HepG2 (cell line): ENCODE measurements at regions not wholly inside any gene's neighbourhood (a gene's known extent, or its start where the extent isn't known, plus 50 kb on each side); places are given as distances from the start of the nearest gene placed in this dataset.
A peak's percentile ranks its signal among the peaks of the same experiment; 100 is the strongest.

Source experiments
- CBX1 ChIP-seq: IDR thresholded peaks from one replicate; pipeline ENCODE4 v1.6.1; 2016; ENCODE audit warnings: antibody characterized with exemption, low read depth
- CEBPB ChIP-seq: IDR thresholded peaks from 2 replicates; pipeline ENCODE4 v1.6.1; 2011; ENCODE audit warnings: low read depth, low read length, improper control_type of control experiment, borderline replicate concordance
- CREM ChIP-seq, 2 experiments: sonication (generic) in 1 of 2; formaldehyde crosslinking in 1 of 2; IDR thresholded peaks; 2 replicates each; pipeline versions ENCODE4 v1.4.0 to v1.6.1; 2016 to 2020; ENCODE audit warnings: antibody characterized with exemption in 1 of 2, mild to moderate bottlenecking in 1 of 2, missing genetic modification reagents in 1 of 2
- ELF1 ChIP-seq: sonication (generic); formaldehyde crosslinking; IDR thresholded peaks from 2 replicates; pipeline ENCODE4 v1.4.0; 2020; ENCODE audit warnings: missing genetic modification reagents
- ELF3 ChIP-seq: IDR thresholded peaks from 2 replicates; pipeline ENCODE4 v1.6.1; 2016; ENCODE audit warnings: missing genetic modification reagents, missing compliant biosample characterization
- EP300 ChIP-seq, 3 experiments: sonication (generic) in 1 of 3; formaldehyde crosslinking in 1 of 3; IDR thresholded peaks; 2 replicates each; pipeline versions ENCODE4 v1.5.1 to v1.6.1; 2011 to 2020; ENCODE audit warnings: low read depth in 2 of 3, low read length in 2 of 3, borderline replicate concordance in 1 of 3, improper control_type of control experiment in 1 of 3, mild to moderate bottlenecking in 1 of 3, missing genetic modification reagents in 1 of 3, moderate library complexity in 1 of 3
- HNF4A ChIP-seq: sonication (generic); formaldehyde crosslinking; IDR thresholded peaks from 2 replicates; pipeline ENCODE4 v1.4.0; 2020; ENCODE audit warnings: missing genetic modification reagents
- NFIC ChIP-seq: IDR thresholded peaks from 2 replicates; pipeline ENCODE4 v1.6.1; 2012; ENCODE audit warnings: mild to moderate bottlenecking, low read length, inconsistent platforms
- POGZ ChIP-seq: sonication (generic); formaldehyde crosslinking; IDR thresholded peaks from 2 replicates; pipeline ENCODE4 v1.4.0; 2020; ENCODE audit warnings: mild to moderate bottlenecking, missing genetic modification reagents
- SP1 ChIP-seq, 2 experiments: fragments of 450-650 bp in 1 of 2; sonication (generic) in 1 of 2; formaldehyde crosslinking in 1 of 2; IDR thresholded peaks; 2 replicates each; pipeline versions ENCODE4 v1.4.0 to v1.6.1; 2016 to 2020; ENCODE audit warnings: missing genetic modification reagents in 1 of 2
- TGIF2 ChIP-seq: IDR thresholded peaks from 2 replicates; pipeline ENCODE4 v1.6.1; 2016; ENCODE audit warnings: control low read depth, missing compliant biosample characterization
- ZNF124 ChIP-seq: sonication (generic); formaldehyde crosslinking; IDR thresholded peaks from 2 replicates; pipeline ENCODE4 v1.4.0; 2020; ENCODE audit warnings: missing genetic modification reagents
- ZNF430 ChIP-seq: sonication (generic); formaldehyde crosslinking; IDR thresholded peaks from 2 replicates; pipeline ENCODE4 v1.9.0; 2021; ENCODE audit warnings: mild to moderate bottlenecking, missing genetic modification reagents
- TF ChIP-seq, protein P1 (sequence below): sonication (generic); formaldehyde crosslinking; IDR thresholded peaks from 2 replicates; pipeline ENCODE4 v1.9.0; 2021; ENCODE audit warnings: missing genetic modification reagents, mild to moderate bottlenecking, borderline replicate concordance
- TF ChIP-seq, protein P2 (sequence below): sonication (generic); formaldehyde crosslinking; IDR thresholded peaks from 2 replicates; pipeline ENCODE4 v1.8.0; 2022; ENCODE audit warnings: mild to moderate bottlenecking, missing genetic modification reagents; ENCODE audit not compliant: insufficient replicate concordance
- TF ChIP-seq, protein P3 (sequence below): sonication (generic); formaldehyde crosslinking; IDR thresholded peaks from 2 replicates; pipeline ENCODE4 v1.4.0; 2020; ENCODE audit warnings: missing genetic modification reagents
- TF ChIP-seq, protein P4 (sequence below): sonication (generic); formaldehyde crosslinking; IDR thresholded peaks from 2 replicates; pipeline ENCODE4 v1.9.0; 2021; ENCODE audit warnings: missing genetic modification reagents, borderline replicate concordance
- TF ChIP-seq, protein P5 (sequence below): sonication (generic); formaldehyde crosslinking; IDR thresholded peaks from 2 replicates; pipeline ENCODE4 v1.5.0; 2020; ENCODE audit warnings: missing genetic modification reagents, mild to moderate bottlenecking, borderline replicate concordance
- TF ChIP-seq, protein P6 (sequence below): sonication (generic); formaldehyde crosslinking; IDR thresholded peaks from 2 replicates; pipeline ENCODE4 v1.4.0; 2020; ENCODE audit warnings: missing genetic modification reagents, borderline replicate concordance

DNA sequence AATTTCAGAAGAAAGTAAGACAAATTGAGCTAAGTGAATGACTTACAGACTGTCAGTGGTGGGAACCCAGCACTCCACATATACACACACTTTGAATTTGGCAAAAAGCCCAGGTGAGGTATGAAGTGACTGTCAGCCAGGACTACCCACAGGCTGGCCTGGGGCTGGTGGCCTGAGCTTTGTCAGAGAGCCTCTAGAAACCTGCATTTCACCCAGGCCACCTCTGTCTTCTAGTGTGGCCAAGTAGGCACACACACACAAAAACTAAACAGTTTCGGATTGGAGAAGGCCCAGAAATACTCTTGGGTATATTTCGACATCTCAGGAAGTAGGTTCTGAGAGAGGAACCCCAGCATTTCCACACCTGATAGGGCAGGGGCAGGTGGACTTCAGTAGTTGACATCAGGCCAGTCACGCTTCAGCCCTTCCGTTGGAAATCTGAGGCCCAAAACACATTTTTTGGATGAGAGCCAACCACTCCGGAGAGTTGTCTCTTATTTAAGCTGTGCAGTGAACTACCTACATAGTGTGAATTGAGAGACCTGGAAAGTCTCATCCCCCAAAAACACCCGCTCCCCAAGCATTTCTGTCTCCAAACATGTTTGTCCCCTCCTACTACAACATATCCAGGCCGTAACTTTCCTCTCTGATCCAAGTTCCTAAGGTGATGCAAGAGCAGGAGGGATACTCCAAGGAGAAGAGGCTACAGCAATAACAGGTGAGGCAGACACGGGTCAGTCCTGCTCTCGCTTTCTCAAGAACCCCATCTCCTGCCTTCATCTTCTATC is 167.2 kb upstream of the PROX1 start (continued):
- TF ChIP-seq, protein P1, sequence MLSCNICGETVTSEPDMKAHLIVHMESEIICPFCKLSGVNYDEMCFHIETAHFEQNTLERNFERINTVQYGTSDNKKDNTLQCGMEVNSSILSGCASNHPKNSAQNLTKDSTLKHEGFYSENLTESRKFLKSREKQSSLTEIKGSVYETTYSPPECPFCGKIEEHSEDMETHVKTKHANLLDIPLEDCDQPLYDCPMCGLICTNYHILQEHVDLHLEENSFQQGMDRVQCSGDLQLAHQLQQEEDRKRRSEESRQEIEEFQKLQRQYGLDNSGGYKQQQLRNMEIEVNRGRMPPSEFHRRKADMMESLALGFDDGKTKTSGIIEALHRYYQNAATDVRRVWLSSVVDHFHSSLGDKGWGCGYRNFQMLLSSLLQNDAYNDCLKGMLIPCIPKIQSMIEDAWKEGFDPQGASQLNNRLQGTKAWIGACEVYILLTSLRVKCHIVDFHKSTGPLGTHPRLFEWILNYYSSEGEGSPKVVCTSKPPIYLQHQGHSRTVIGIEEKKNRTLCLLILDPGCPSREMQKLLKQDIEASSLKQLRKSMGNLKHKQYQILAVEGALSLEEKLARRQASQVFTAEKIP = no peak
- no peak for TF ChIP-seq HNF4A (CRISPR knock-in tag)
- peak; percentile 47; the same call in 1 of the 2 replicates for TF ChIP-seq TGIF2
- TF ChIP-seq, protein P2, sequence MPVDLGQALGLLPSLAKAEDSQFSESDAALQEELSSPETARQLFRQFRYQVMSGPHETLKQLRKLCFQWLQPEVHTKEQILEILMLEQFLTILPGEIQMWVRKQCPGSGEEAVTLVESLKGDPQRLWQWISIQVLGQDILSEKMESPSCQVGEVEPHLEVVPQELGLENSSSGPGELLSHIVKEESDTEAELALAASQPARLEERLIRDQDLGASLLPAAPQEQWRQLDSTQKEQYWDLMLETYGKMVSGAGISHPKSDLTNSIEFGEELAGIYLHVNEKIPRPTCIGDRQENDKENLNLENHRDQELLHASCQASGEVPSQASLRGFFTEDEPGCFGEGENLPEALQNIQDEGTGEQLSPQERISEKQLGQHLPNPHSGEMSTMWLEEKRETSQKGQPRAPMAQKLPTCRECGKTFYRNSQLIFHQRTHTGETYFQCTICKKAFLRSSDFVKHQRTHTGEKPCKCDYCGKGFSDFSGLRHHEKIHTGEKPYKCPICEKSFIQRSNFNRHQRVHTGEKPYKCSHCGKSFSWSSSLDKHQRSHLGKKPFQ (CRISPR knock-in tag) = no peak
- TF ChIP-seq ELF3 (CRISPR knock-in tag) = peak; percentile 15; the same call in 1 of the 2 replicates
- peak; percentile 12; the same call in 1 of the 2 replicates for TF ChIP-seq CREM (IDR thresholded peaks at IDR 0.05)
- no peak for TF ChIP-seq CREM (CRISPR knock-in tag; IDR thresholded peaks at IDR 0.05)
- TF ChIP-seq NFIC = 0 out of 2 replicates have a peak, but pooled peaks have one; percentile 56
- TF ChIP-seq, protein P3, sequence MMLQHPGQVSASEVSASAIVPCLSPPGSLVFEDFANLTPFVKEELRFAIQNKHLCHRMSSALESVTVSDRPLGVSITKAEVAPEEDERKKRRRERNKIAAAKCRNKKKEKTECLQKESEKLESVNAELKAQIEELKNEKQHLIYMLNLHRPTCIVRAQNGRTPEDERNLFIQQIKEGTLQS = no peak
- TF ChIP-seq CBX1 = peak; percentile 11
- TF ChIP-seq, protein P4, sequence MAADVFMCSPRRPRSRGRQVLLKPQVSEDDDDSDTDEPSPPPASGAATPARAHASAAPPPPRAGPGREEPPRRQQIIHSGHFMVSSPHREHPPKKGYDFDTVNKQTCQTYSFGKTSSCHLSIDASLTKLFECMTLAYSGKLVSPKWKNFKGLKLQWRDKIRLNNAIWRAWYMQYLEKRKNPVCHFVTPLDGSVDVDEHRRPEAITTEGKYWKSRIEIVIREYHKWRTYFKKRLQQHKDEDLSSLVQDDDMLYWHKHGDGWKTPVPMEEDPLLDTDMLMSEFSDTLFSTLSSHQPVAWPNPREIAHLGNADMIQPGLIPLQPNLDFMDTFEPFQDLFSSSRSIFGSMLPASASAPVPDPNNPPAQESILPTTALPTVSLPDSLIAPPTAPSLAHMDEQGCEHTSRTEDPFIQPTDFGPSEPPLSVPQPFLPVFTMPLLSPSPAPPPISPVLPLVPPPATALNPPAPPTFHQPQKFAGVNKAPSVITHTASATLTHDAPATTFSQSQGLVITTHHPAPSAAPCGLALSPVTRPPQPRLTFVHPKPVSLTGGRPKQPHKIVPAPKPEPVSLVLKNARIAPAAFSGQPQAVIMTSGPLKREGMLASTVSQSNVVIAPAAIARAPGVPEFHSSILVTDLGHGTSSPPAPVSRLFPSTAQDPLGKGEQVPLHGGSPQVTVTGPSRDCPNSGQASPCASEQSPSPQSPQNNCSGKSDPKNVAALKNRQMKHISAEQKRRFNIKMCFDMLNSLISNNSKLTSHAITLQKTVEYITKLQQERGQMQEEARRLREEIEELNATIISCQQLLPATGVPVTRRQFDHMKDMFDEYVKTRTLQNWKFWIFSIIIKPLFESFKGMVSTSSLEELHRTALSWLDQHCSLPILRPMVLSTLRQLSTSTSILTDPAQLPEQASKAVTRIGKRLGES (CRISPR knock-in tag) = no peak
- TF ChIP-seq ZNF124 = no peak
- peak; percentile 62; the same call in 1 of the 2 replicates for TF ChIP-seq ZNF430 (CRISPR knock-in tag)
- TF ChIP-seq, protein P5, sequence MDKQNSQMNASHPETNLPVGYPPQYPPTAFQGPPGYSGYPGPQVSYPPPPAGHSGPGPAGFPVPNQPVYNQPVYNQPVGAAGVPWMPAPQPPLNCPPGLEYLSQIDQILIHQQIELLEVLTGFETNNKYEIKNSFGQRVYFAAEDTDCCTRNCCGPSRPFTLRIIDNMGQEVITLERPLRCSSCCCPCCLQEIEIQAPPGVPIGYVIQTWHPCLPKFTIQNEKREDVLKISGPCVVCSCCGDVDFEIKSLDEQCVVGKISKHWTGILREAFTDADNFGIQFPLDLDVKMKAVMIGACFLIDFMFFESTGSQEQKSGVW (CRISPR knock-in tag) = no peak
- peak; percentile 34; the same call in 1 of the 2 replicates for TF ChIP-seq ELF1 (CRISPR knock-in tag)
- TF ChIP-seq EP300 (IDR thresholded peaks at IDR 0.05; ENCODE audit: low read depth in 2 of 2, low read length in 2 of 2) = 0 out of 4 replicates have a peak, but pooled peaks of 1 of the 2 experiments have one; percentile 11
- no peak for TF ChIP-seq EP300 (CRISPR knock-in tag; IDR thresholded peaks at IDR 0.05; ENCODE audit: borderline replicate concordance)
- TF ChIP-seq, protein P6, sequence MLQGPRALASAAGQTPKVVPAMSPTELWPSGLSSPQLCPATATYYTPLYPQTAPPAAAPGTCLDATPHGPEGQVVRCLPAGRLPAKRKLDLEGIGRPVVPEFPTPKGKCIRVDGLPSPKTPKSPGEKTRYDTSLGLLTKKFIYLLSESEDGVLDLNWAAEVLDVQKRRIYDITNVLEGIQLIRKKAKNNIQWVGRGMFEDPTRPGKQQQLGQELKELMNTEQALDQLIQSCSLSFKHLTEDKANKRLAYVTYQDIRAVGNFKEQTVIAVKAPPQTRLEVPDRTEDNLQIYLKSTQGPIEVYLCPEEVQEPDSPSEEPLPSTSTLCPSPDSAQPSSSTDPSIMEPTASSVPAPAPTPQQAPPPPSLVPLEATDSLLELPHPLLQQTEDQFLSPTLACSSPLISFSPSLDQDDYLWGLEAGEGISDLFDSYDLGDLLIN (CRISPR knock-in tag) = no peak
- TF ChIP-seq POGZ (CRISPR knock-in tag) = peak; percentile 49; the same call in 1 of the 2 replicates
- no peak for TF ChIP-seq SP1 (IDR thresholded peaks at IDR 0.05)
- TF ChIP-seq SP1 (CRISPR knock-in tag; IDR thresholded peaks at IDR 0.05) = no peak
- peak; percentile 24; the same call in 1 of the 2 replicates for TF ChIP-seq CEBPB
